ENCODE measurements at regions not wholly inside any gene's neighbourhood (a gene's known extent, or its start where the extent isn't known, plus 50 kb on each side); places are given as distances from the start of the nearest gene placed in this dataset.
"Not testable (repeated sequence)": the region's sequence is repeated elsewhere in the genome, so short reads cannot be mapped to it uniquely, and the experiment has no call there.

- no peak for DNase-seq
- Mint-ChIP-seq H3K36me3 (ENCODE audit: low read depth) (no peaks in the 10 kb centered on the region), H3K4me1 (ENCODE audit: low read depth) (no peaks in the 10 kb centered on the region), H3K27ac (no peak overlapping the region), H3K4me3 (no peak overlapping the region), H3K27me3 (no peaks in the 10 kb centered on the region), H3K9me3 (peaks cover 9% of the 10 kb centered on the region)
Measured at GRCh38 chr1:56092684-56093570, 486.4 kb downstream of the PLPP3 start.

- H3K36me3 Mint-ChIP-seq (ENCODE audit: low read depth); H3K4me1 Mint-ChIP-seq (ENCODE audit: low read depth); H3K27ac Mint-ChIP-seq; H3K4me3 Mint-ChIP-seq; DNase-seq; H3K9me3 Mint-ChIP-seq; H3K27me3 Mint-ChIP-seq: not testable (repeated sequence)
Measured at GRCh38 chr1:56089826-56090225, 489.5 kb downstream of the PLPP3 start.

GRCh38 chr1:56084246-56084645 lies 495.1 kb downstream of the PLPP3 start:
- H3K4me1 Mint-ChIP-seq (ENCODE audit: low read depth) = no peaks in the 10 kb centered on the region
- peaks cover 6% of the 10 kb centered on the region for H3K9me3 Mint-ChIP-seq
- no peaks in the 10 kb centered on the region for H3K36me3 Mint-ChIP-seq (ENCODE audit: low read depth)
- H3K27ac Mint-ChIP-seq = no peak overlapping the region
- H3K4me3 Mint-ChIP-seq = no peak overlapping the region
- no peaks in the 10 kb centered on the region for H3K27me3 Mint-ChIP-seq
- no peak for DNase-seq

- Mint-ChIP-seq H3K9me3 (no peaks in the 10 kb centered on the region), H3K27me3 (no peaks in the 10 kb centered on the region), H3K4me3 (no peak overlapping the region), H3K27ac (no peak overlapping the region), H3K36me3 (ENCODE audit: low read depth) (no peaks in the 10 kb centered on the region), H3K4me1 (ENCODE audit: low read depth) (no peaks in the 10 kb centered on the region)
- DNase-seq = no peak
Measured at GRCh38 chr1:56081736-56082135, 497.6 kb downstream of the PLPP3 start.

GRCh38 chr1:56081173-56081572 lies 498.2 kb downstream of the PLPP3 start:
- H3K4me1 Mint-ChIP-seq (ENCODE audit: low read depth) = no peaks in the 10 kb centered on the region
- H3K27me3 Mint-ChIP-seq = no peaks in the 10 kb centered on the region
- H3K9me3 Mint-ChIP-seq = no peaks in the 10 kb centered on the region
- H3K36me3 Mint-ChIP-seq (ENCODE audit: low read depth) = no peaks in the 10 kb centered on the region
- no peak overlapping the region for H3K27ac Mint-ChIP-seq
- DNase-seq = no peak
- no peak overlapping the region for H3K4me3 Mint-ChIP-seq

GRCh38 chr1:56080123-56080522 lies 499.2 kb downstream of the PLPP3 start:
- Mint-ChIP-seq H3K4me1 (ENCODE audit: low read depth) (no peaks in the 10 kb centered on the region), H3K27ac (no peak overlapping the region), H3K27me3 (no peaks in the 10 kb centered on the region), H3K9me3 (no peaks in the 10 kb centered on the region), H3K4me3 (no peak overlapping the region), H3K36me3 (ENCODE audit: low read depth) (no peaks in the 10 kb centered on the region)
- no peak for DNase-seq

GRCh38 chr1:56079391-56079790 lies 500.0 kb downstream of the PLPP3 start:
- no peak for DNase-seq
- Mint-ChIP-seq H3K4me3 (no peak overlapping the region), H3K27ac (no peak overlapping the region), H3K27me3 (no peaks in the 10 kb centered on the region), H3K4me1 (ENCODE audit: low read depth) (no peaks in the 10 kb centered on the region), H3K9me3 (no peaks in the 10 kb centered on the region), H3K36me3 (ENCODE audit: low read depth) (no peaks in the 10 kb centered on the region)

GRCh38 chr1:56077206-56077605 lies 502.2 kb downstream of the PLPP3 start:
- Mint-ChIP-seq H3K27me3 (no peaks in the 10 kb centered on the region), H3K4me1 (ENCODE audit: low read depth) (no peaks in the 10 kb centered on the region), H3K9me3 (peaks cover 2% of the 10 kb centered on the region), H3K27ac (no peak overlapping the region), H3K36me3 (ENCODE audit: low read depth) (no peaks in the 10 kb centered on the region), H3K4me3 (no peak overlapping the region)
- no peak for DNase-seq

- no peak overlapping the region for H3K27ac Mint-ChIP-seq
- no peak for DNase-seq
Measured at GRCh38 chr1:56074007-56074651, 505.2 kb downstream of the PLPP3 start.

GRCh38 chr1:56073614-56074006 lies 505.8 kb downstream of the PLPP3 start:
- no peak for DNase-seq
- Mint-ChIP-seq H3K9me3 (peaks cover 2% of the 10 kb centered on the region), H3K27me3 (no peaks in the 10 kb centered on the region), H3K36me3 (ENCODE audit: low read depth) (no peaks in the 10 kb centered on the region), H3K4me1 (ENCODE audit: low read depth) (no peaks in the 10 kb centered on the region), H3K27ac (no peak overlapping the region), H3K4me3 (no peak overlapping the region)

More at GRCh38 chr1:56074007-56074651, 505.2 kb downstream of the PLPP3 start:
- Mint-ChIP-seq H3K4me3 (no peak overlapping the region), H3K4me1 (ENCODE audit: low read depth) (no peaks in the 10 kb centered on the region), H3K36me3 (ENCODE audit: low read depth) (no peaks in the 10 kb centered on the region), H3K9me3 (peaks cover 2% of the 10 kb centered on the region), H3K27me3 (no peaks in the 10 kb centered on the region)

GRCh38 chr1:56073206-56073605 lies 506.2 kb downstream of the PLPP3 start:
- Mint-ChIP-seq H3K27ac (no peak overlapping the region), H3K27me3 (no peaks in the 10 kb centered on the region), H3K4me3 (no peak overlapping the region), H3K9me3 (peaks cover 2% of the 10 kb centered on the region), H3K36me3 (ENCODE audit: low read depth) (no peaks in the 10 kb centered on the region), H3K4me1 (ENCODE audit: low read depth) (no peaks in the 10 kb centered on the region)
- DNase-seq = no peak

- Mint-ChIP-seq H3K27ac (no peak overlapping the region), H3K4me1 (ENCODE audit: low read depth) (no peaks in the 10 kb centered on the region), H3K4me3 (no peak overlapping the region), H3K36me3 (ENCODE audit: low read depth) (no peaks in the 10 kb centered on the region), H3K27me3 (no peaks in the 10 kb centered on the region), H3K9me3 (peaks cover 2% of the 10 kb centered on the region)
- no peak for DNase-seq
Measured at GRCh38 chr1:56072310-56072709, 507.1 kb downstream of the PLPP3 start.

GRCh38 chr1:56071351-56071750 lies 508.0 kb downstream of the PLPP3 start:
- DNase-seq = no peak
- Mint-ChIP-seq H3K36me3 (ENCODE audit: low read depth) (no peaks in the 10 kb centered on the region), H3K4me1 (ENCODE audit: low read depth) (no peaks in the 10 kb centered on the region), H3K27me3 (no peaks in the 10 kb centered on the region), H3K9me3 (peaks cover 2% of the 10 kb centered on the region), H3K27ac (no peak overlapping the region), H3K4me3 (no peak overlapping the region)

- Mint-ChIP-seq H3K36me3 (ENCODE audit: low read depth) (no peaks in the 10 kb centered on the region), H3K4me1 (ENCODE audit: low read depth) (no peaks in the 10 kb centered on the region), H3K4me3 (no peak overlapping the region), H3K27ac (no peak overlapping the region), H3K9me3 (peaks cover 2% of the 10 kb centered on the region), H3K27me3 (no peaks in the 10 kb centered on the region)
- no peak for DNase-seq
Measured at GRCh38 chr1:56070601-56071000, 508.8 kb downstream of the PLPP3 start.

- Mint-ChIP-seq H3K27ac (no peak overlapping the region), H3K4me3 (no peak overlapping the region), H3K36me3 (ENCODE audit: low read depth) (no peaks in the 10 kb centered on the region), H3K27me3 (no peaks in the 10 kb centered on the region), H3K4me1 (ENCODE audit: low read depth) (no peaks in the 10 kb centered on the region), H3K9me3 (peaks cover 2% of the 10 kb centered on the region)
- DNase-seq = no peak
Measured at GRCh38 chr1:56069824-56070223, 509.5 kb downstream of the PLPP3 start.

All from activated T-cell treated with anti-CD3 and anti-CD28 coated beads, Interleukin-2, amount 50 U/mL, for 24 hours (primary cell).